DMS53 treated with DMSO at 0.1 percent for 48 hours (cell line): ENCODE measurements at regions not wholly inside any gene's neighbourhood (a gene's known extent, or its start where the extent isn't known, plus 50 kb on each side); places are given as distances from the start of the nearest gene placed in this dataset.
"Not testable (repeated sequence)": the region's sequence is repeated elsewhere in the genome, so short reads cannot be mapped to it uniquely, and the experiment has no call there.

ENCODE experiments used
- DNase-seq: peaks from one replicate; lab custom pipeline; 2025; ENCODE audit not compliant: unreplicated experiment; lab: John Stamatoyannopoulos, UW

DNA sequence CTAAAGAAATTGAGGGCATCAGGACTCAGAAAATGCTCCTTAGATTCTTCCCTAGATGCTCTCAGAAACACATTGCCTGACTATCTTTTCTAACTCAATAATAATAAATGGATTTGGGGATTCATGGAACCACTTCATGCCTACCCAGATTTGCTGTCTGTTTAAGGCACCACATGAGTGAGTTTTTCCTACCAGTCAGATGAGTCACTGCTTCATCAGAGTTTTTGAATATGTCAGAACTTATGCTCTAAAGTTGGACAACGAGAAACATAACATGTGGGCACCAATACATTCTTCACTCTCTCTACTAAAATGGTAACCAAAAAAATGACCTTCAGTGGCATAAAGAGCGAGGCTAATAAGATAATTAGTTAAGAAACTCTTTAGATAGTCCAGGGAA, 1135.1 kb downstream of the TUSC7 start:
- DNase-seq, result no peak

DNA sequence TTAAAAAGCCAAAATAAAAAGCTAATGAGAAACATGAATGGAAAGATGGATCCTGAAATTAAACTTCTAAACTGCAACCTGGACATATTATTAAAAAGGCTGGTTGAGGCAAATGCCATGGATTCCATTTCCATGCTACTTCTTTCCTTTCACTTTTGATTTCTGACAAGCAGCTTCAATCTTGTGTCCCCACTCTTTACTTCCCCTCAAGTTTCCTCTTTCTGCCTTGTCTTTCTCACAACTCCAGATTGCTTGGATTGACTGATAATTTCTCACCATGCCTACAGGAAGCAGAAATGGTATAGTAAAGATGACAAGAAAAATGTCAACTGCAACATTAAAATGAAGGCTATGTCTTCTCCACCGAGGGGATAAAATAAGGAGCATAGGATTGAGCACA, 1136.7 kb downstream of the TUSC7 start:
- no peak for DNase-seq

DNA sequence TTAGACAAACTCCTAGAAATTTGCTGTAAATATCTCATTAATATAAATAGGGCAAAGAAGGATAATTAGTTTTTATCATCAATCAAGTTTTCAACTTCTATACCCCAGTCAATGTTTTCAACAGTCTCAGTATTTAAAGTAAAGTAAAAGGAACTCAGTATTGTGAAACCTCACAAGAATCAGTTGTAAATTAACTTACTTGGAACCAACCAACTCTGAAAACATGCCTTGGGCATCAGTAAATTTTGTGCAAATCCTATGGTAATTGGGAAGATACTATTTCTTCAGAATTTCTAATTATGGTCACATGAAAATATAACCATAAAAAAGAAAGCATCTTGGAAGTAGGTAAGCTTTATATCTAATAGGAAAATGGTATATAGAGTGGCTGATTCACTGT, 1139.0 kb downstream of the TUSC7 start:
- DNase-seq, result no peak

GRCh38 chr3:117853923-117854668, 1144.5 kb downstream of the TUSC7 start:
- peak; percentile 91 for DNase-seq

DNA sequence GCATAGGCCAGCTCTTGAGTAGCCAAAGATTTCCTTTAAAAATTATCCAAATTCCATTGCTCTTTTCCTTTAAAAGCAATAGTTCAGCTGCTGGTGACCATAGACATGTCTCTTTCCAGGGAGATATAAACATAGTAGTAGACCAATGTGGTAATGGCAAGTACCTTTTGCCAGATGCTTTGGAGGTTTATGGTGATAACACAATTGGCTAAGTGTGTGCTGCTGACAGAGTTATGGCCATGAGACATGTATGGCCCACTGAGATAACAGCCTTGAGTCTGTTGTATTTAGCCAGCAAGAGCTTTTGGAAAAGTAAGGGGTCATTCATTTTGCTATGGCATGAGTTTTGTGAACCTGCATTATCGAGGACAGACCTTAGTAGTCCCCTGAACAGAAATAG, 1146.8 kb downstream of the TUSC7 start:
- DNase-seq, result no peak

DNA sequence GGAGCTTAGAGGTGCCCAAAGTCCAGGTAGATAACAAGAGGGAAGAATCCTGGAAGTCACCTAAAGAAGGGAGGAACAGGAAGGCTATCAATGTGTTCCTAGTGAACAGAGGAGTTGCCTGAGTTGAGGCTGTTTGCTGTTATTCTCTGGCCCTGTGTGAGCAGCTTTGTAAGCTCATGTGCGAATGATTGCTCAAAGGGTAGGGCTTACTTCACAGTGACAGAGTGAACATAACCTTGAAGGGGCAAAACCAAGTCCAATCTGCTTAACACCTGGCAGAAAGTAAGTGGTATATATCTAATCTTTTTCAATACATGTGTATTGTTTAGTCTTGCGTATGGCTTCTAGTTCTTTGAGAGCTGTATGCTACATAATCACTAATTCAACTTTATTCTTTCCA, 1153.6 kb downstream of the TUSC7 start:
- DNase-seq, result no peak

DNA sequence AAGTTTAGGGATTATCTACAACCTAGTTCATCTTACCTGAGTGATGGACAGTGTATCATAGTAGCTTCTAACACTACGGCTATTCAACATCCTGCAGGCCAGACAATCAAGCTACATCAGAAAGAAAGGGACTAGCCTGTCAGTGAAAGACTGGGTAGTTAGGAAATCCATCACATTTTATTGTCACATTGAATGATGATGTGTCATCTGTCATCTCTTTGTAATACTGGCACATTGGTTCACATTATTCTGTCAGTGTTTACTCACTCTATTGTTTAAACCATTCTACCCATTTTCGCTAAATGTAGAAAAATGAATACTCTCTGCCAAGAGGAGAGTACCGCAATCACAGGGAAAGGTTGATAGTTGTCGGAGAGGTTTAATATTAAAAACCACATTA, 1155.8 kb downstream of the TUSC7 start:
- DNase-seq, result no peak

GRCh38 chr3:117868766-117869165, 1159.2 kb downstream of the TUSC7 start:
- no peak for DNase-seq

- no peak for DNase-seq
These were observed 1162.4 kb downstream of the TUSC7 start for GRCh38 chr3:117871934-117872333.

DNA sequence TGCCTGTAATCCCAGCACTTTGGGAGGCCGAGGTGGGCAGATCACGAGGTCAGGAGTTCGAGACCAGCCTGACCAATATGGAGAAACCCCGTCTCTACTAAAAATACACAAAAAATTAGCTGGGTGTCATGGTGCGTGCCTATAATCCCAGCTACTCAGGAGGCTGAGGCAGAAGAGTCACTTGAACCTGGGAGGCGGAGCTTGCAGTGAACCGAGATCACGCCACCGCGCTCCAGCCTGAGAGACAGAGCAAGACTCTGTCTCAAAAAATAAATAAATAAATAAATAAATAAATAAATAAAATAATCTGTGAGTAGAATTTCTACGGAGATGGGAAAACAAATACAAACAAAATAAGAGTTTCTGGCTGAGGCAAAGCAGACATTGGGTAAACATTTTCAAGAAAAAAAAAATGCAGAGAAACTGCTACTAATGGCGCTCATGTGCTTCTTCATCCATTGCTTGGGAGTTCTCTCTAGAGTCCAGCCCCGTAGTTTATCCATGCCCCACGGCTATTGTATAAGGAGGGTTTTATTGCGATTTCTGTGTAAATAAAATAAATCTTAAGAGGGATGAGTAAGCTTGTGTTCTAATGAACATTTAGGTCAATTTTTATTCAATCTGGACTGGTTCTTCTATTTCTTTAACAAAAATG, 1161.9 kb downstream of the IGSF11 start:
- DNase-seq, result not testable (repeated sequence)

- no peak for DNase-seq
These were observed 1161.4 kb downstream of the IGSF11 start for GRCh38 chr3:117873249-117873600.

DNA sequence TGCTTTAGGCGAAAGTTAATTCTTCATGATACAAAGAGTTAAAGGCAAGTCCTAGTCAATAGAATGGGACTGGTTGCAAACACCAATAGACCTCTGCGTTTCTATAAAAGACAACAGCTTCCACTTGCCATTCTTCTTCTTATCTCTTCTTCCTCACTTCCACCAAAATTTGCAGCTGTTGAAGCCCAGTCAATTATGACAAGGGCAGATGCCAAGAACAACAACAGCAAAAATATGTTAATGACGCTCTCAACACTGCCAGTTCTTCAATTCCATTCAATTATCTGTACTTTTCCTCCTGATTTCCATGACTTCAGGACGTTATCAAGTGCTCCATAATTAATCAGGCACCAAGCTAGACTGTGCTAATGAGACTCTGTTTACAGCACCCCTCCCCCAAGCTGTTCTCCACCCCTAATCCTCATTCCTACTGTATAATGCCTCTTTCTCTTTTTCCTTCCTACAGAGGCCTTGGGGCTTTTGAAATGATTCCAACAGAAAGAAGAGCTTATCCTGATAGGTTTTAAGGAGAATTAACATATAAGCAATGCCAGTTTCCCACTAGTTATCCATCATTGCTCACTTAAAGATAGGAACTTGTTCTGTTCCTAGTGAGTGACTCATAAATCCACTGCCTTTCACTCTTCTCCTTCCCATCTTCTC, 1160.5 kb downstream of the IGSF11 start:
- no peak for DNase-seq

DNA sequence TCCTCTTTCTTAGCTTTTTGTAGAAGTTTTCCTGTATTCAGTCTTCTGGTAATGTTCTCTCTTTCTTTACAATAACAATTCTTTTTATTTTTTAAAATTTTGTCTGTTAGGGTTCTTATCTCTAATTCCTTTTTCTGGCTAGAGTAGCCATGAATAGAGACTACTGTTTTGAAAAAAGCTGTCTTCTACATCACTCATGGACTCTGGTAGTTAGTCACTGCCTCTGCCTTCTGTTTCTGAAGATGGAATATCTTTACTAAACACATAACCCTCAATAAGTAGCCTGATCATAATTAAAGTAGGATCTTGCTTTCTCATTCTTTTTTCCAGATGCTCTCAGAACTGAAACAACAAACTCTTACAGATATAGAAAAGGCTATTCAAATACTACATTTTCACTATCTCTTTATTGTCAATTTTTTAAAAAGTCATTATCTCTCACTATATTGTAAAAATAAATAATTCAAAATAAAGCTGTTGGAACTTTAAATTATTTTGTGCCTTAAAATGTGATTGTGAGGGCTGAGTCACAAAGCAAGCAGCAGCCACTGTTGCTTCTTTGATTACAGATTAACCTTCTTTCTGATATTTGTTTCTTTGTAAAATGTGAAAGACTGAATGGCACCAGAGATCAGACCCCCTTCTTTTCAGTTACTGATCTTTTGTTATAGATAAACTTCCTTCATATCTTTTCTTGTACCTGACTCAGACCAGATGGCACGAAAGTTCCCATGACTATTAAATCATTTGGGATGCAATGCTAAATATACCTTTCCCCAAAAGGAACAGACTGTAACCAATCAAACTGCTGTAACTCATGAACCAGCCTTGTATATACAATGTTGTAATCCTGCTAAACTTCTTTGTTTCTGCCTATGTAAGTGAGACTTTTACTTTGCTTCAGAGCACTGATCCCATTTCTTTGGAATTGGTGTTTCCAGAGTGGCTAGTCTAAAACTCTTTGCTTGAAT, 1159.5 kb downstream of the IGSF11 start:
- DNase-seq, result no peak

GRCh38 chr3:117875887-117876286, 1158.8 kb downstream of the IGSF11 start:
- no peak for DNase-seq

DNA sequence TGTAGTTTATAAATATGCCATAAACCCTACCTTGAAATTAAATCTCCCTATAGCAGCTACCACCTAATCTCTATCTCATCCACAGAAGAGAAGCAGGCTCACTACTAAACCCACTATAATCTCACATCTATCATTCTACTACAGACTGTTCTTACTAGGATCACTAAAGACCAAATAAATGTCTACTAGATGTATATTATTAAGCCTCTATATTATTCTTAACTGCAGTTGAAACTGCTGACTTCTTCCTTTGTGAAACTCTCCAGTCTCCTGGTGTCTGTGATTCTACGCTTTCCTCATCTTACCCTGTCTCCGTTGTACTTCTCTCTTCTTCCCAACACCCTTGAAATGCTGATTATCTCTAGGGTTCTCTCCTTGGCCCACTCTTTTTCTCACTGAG, 1154.0 kb downstream of the IGSF11 start:
- no peak for DNase-seq

GRCh38 chr3:117881210-117881609, 1153.4 kb downstream of the IGSF11 start:
- DNase-seq, result no peak

DNA sequence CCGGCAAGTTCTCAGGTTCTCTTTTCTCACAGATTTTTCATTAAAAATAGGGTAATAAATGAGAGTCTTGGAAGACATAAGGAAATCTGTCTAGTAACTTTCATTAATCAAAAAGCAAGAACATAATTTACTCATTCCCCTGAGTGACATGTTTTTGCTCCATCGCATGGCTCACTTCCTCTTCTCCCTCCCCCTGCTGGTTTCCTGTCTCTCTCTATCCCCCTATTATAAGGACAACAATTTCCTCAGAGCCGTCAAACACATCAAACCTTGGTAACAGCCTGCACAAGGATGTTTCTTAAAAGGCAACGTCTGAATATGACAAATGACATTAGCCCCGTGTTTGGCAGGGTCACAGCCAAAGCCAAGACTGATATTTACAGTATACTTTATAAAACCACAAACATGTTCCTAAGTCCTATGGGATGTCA, 1149.6 kb downstream of the IGSF11 start:
- no peak for DNase-seq

DNA sequence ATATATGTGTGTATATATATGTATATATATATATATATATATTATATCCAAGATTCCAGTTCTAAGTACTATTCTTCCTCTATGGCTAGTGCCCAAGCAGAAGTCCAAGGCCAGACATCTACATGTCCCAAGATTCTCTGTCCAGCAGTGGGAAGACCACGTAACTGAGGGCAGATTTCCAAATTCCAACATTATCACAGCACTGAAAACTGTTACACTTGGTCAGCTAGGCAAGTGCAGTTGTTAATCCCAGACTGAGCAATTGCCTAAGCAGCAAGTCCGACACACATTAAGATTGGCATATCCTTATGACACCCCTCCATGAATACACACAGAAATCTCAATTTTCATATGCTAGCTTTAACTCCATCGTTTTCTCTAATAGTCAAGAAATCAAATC, 1148.5 kb downstream of the IGSF11 start:
- no peak for DNase-seq

DNA sequence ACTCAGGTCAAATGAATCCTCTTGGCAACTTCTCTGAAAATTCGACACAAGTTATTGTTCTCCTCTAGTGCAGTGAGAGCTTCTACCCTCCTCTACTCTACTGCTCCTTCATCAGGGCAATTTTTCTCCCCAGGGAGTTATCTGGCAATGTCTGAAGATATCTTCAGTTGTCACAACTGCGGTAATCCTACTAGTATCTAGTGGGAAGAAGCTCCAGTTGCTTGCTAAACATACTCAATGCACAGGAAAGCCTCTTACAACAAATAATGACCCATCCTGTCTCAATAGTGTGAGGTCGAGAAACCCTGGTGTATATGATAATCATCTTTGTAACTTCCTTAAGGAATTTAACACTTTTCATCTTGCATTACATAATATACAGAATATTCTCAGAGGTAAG, 1147.6 kb downstream of the IGSF11 start:
- no peak for DNase-seq

- DNase-seq, result no peak
These were observed 1146.7 kb downstream of the IGSF11 start for GRCh38 chr3:117887901-117888300.

DNA sequence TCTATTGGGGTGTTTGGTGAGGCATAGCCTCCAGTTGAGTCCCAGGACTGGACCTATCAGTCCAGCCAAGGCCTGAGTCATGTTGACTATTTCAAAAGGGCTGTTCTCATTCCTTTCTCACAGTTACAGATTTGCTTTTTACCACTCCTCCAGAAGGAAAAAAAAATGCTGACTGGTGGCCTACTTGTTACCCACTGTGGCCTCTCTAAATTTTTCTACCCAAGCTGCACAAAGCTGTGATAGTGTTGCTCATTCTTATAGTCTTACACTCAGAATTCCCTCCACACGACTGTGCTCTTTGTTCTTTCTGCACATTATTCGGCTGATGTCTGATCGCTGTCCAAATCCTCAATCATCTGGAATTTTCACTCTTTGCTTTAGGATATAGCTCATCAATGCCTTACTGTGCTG, 1142.2 kb downstream of the IGSF11 start:
- DNase-seq, result no peak
